SK-N-SH (cell line): ENCODE measurements at regions not wholly inside any gene's neighbourhood (a gene's known extent, or its start where the extent isn't known, plus 50 kb on each side); places are given as distances from the start of the nearest gene placed in this dataset.

Source experiments
- CTCF ChIA-PET: fragments of 300-600, 350-600 bp; formaldehyde crosslinking; extraction: SDS; loops from one replicate; lab custom pipeline; 2021; lab: Yijun Ruan, JAX
- POLR2A ChIA-PET: fragments of 350-600 bp; sonication (Branson Sonifier 250); formaldehyde crosslinking; extraction: SDS; loops from one replicate; lab custom pipeline; 2020; ENCODE audit warnings: antibody characterized with exemption, inconsistent platforms; lab: Yijun Ruan, JAX
- DNase-seq: peaks from one replicate; pipeline ENCODE4 v3.0.0; 2012
- H2AFZ ChIP-seq: fragments of 200-600 bp; sonication (generic); 2 replicates; pipeline ENCODE4 v1.8.1; 2016; ENCODE audit warnings: antibody characterized with exemption, mild to moderate bottlenecking, low read depth
- H3F3A ChIP-seq: fragments of 200-600 bp; sonication (generic); replicated peaks from 2 replicates; pipeline ENCODE3; 2016; ENCODE audit warnings: antibody characterized with exemption, mild to moderate bottlenecking; ENCODE audit not compliant: insufficient read depth
- H3K27ac ChIP-seq, 2 experiments: fragments of 200-500 bp in 1 of 2; fragments of 200-600 bp in 1 of 2; sonication (Bioruptor generic) in 1 of 2; sonication (generic), shearing (Covaris generic) in 1 of 2; 2 replicates each; pipeline versions ENCODE4 v1.5.1 to v1.6.1; 2014 to 2016; ENCODE audit warnings: low read depth in 2 of 2, inconsistent platforms in 1 of 2, low read length in 1 of 2, mild to moderate bottlenecking in 1 of 2, mixed read lengths in 1 of 2
- H3K27me3 ChIP-seq: fragments of 200-600 bp; sonication (generic), shearing (Covaris generic); 2 replicates; pipeline ENCODE4 v1.6.1; 2016; ENCODE audit warnings: mixed run types; ENCODE audit not compliant: insufficient read depth
- H3K36me3 ChIP-seq, 2 experiments: fragments of 200-500 bp in 1 of 2; fragments of 200-600 bp in 1 of 2; sonication (Bioruptor generic) in 1 of 2; sonication (generic) in 1 of 2; replicated peaks in 1 of 2; 2 replicates each; pipeline versions ENCODE3 to v1.5.1; 2014 to 2016; ENCODE audit warnings: low read length in 1 of 2, mild to moderate bottlenecking in 1 of 2; ENCODE audit not compliant: insufficient read depth in 2 of 2, control insufficient read depth in 1 of 2
- H3K4me1 ChIP-seq, 2 experiments: fragments of 200-500 bp in 1 of 2; fragments of 200-600 bp in 1 of 2; sonication (Bioruptor generic) in 1 of 2; sonication (generic), shearing (Covaris generic) in 1 of 2; 2 replicates each; pipeline versions ENCODE4 v1.5.1 to v1.6.1; 2014 to 2016; ENCODE audit warnings: low read depth in 1 of 2, low read length in 1 of 2, mixed run types in 1 of 2; ENCODE audit not compliant: insufficient read depth in 2 of 2, control insufficient read depth in 1 of 2
- H3K4me2 ChIP-seq: fragments of 200-600 bp; sonication (generic), shearing (Covaris generic); 2 replicates; pipeline ENCODE4 v1.6.1; 2017; ENCODE audit warnings: mixed run types
- H3K4me3 ChIP-seq, 2 experiments: fragments of 200-500 bp in 1 of 2; fragments of 200-600 bp in 1 of 2; sonication (Bioruptor generic) in 1 of 2; sonication (generic), shearing (Covaris generic) in 1 of 2; 2 replicates each; pipeline versions ENCODE4 v1.5.1 to v1.8.1; 2014 to 2016; ENCODE audit warnings: low read depth in 2 of 2, inconsistent platforms in 1 of 2, low read length in 1 of 2, mild to moderate bottlenecking in 1 of 2, mixed read lengths in 1 of 2, moderate library complexity in 1 of 2
- H3K79me2 ChIP-seq: fragments of 200-600 bp; sonication (generic); 2 replicates; pipeline ENCODE4 v1.8.1; 2017; ENCODE audit warnings: mild to moderate bottlenecking; ENCODE audit not compliant: insufficient read depth
- H3K9ac ChIP-seq: fragments of 200-600 bp; sonication (generic); 2 replicates; pipeline ENCODE4 v1.6.1; 2017; ENCODE audit warnings: mixed run types
- H3K9me2 ChIP-seq: fragments of 200-600 bp; sonication (generic); 2 replicates; pipeline ENCODE4 v1.6.1; 2017; ENCODE audit warnings: mixed run types
- H3K9me3 ChIP-seq: fragments of 200-600 bp; sonication (generic); 2 replicates; pipeline ENCODE4 v1.6.1; 2017; ENCODE audit warnings: mixed run types, mild to moderate bottlenecking, moderate library complexity
- H4K20me1 ChIP-seq: fragments of 200-600 bp; sonication (generic); 2 replicates; pipeline ENCODE4 v1.6.1; 2017; ENCODE audit warnings: mild to moderate bottlenecking, mixed run types; ENCODE audit not compliant: insufficient read depth
- ELF1 ChIP-seq: IDR thresholded peaks from 2 replicates; pipeline ENCODE4 v1.4.0; 2012
- EP300 ChIP-seq, 2 experiments: IDR thresholded peaks; 2 replicates each; pipeline versions ENCODE4 v1.4.0 to v1.6.1; 2012; ENCODE audit warnings: borderline replicate concordance in 1 of 2, low read depth in 1 of 2, low read length in 1 of 2
- EZH2phosphoT487 ChIP-seq: fragments of 200-600 bp; sonication (generic); IDR thresholded peaks from 2 replicates; pipeline ENCODE4 v1.6.1; 2017; ENCODE audit warnings: low read depth, mixed run types, mild to moderate bottlenecking, antibody characterized with exemption, moderate library complexity, borderline replicate concordance
- FOSL2 ChIP-seq: IDR thresholded peaks from 2 replicates; pipeline ENCODE4 v1.4.0; 2012; ENCODE audit warnings: low read depth, mild to moderate bottlenecking, moderate library complexity, borderline replicate concordance
- FOXM1 ChIP-seq: IDR thresholded peaks from 2 replicates; pipeline ENCODE4 v1.4.0; 2012; ENCODE audit warnings: low read depth, mild to moderate bottlenecking
- GATA2 ChIP-seq: sonication (generic); formaldehyde crosslinking; IDR thresholded peaks from 2 replicates; pipeline ENCODE4 v1.5.0; 2020; ENCODE audit warnings: mild to moderate bottlenecking, missing genetic modification reagents
- JUND ChIP-seq: IDR thresholded peaks from 2 replicates; pipeline ENCODE4 v1.4.0; 2012
- MXI1 ChIP-seq: IDR thresholded peaks from 2 replicates; pipeline ENCODE4 v1.6.1; 2012; ENCODE audit warnings: mild to moderate bottlenecking, low read depth, low read length, improper control_type of control experiment
- NFIC ChIP-seq: IDR thresholded peaks from 2 replicates; pipeline ENCODE4 v1.4.0; 2012; ENCODE audit warnings: borderline replicate concordance
- PBX3 ChIP-seq: IDR thresholded peaks from 2 replicates; pipeline ENCODE4; 2012
- POLR2AphosphoS5 ChIP-seq: IDR thresholded peaks from 2 replicates; pipeline ENCODE4 v1.6.1; 2012; ENCODE audit warnings: low read depth, low read length
- RAD21 ChIP-seq: IDR thresholded peaks from 2 replicates; pipeline ENCODE4 v1.6.1; 2012; ENCODE audit warnings: mild to moderate bottlenecking, low read length
- RFX5 ChIP-seq: IDR thresholded peaks from 2 replicates; pipeline ENCODE4 v1.6.1; 2012; ENCODE audit warnings: mild to moderate bottlenecking, improper control_type of control experiment, low read length
- TAF1 ChIP-seq: IDR thresholded peaks from 2 replicates; pipeline ENCODE4 v1.6.1; 2012; ENCODE audit warnings: low read depth, mild to moderate bottlenecking, low read length, moderate library complexity, borderline replicate concordance
- TCF12 ChIP-seq: IDR thresholded peaks from 2 replicates; pipeline ENCODE4 v1.4.0; 2012
- TEAD4 ChIP-seq: IDR thresholded peaks from 2 replicates; pipeline ENCODE4 v1.4.0; 2012; ENCODE audit warnings: mild to moderate bottlenecking, borderline replicate concordance; ENCODE audit not compliant: insufficient read depth
- USF2 ChIP-seq: fragments of 150-350 bp; IDR thresholded peaks from 2 replicates; pipeline ENCODE4 v1.6.1; 2017; ENCODE audit warnings: antibody characterized with exemption, low read length, low read depth, borderline replicate concordance
- YY1 ChIP-seq: IDR thresholded peaks from 2 replicates; pipeline ENCODE4 v1.4.0; 2012; ENCODE audit warnings: low read depth, mild to moderate bottlenecking
- ZBTB33 ChIP-seq: IDR thresholded peaks from 2 replicates; pipeline ENCODE4 v1.4.0; 2012; ENCODE audit warnings: low read depth, borderline replicate concordance
- WGBS: methylation state at CpG from one replicate; pipeline ENCODE4 v1.1.6; 2017; ENCODE audit warnings: low lambda C conversion rate; 5-methylcytosine and 5-hydroxymethylcytosine counted together

GRCh38 chr17:70310221-70310672 is 140.9 kb downstream of the KCNJ2 start:
- Histone ChIP-seq H2AFZ (no peak overlapping the region), H3K4me1 (no peaks in the 10 kb centered on the region; a peak in 1 of 4 replicates), H3K4me3 (no peak overlapping the region), H3K9me3 (no peaks in the 10 kb centered on the region), H3K9me2 (no peaks in the 10 kb centered on the region), H3K27me3 (no peaks in the 10 kb centered on the region), H3K36me3 (no peaks in the 10 kb centered on the region), H3K79me2 (no peaks in the 10 kb centered on the region), H4K20me1 (no peaks in the 10 kb centered on the region), H3K9ac (no peak overlapping the region), H3K27ac (no peak overlapping the region), H3F3A (no peaks in the 10 kb centered on the region), H3K4me2 (no peak overlapping the region)
- POLR2A ChIA-PET = no interaction called here
- DNase-seq = no peak
- TF ChIP-seq POLR2AphosphoS5 (no peak), ZBTB33 (no peak), ELF1 (no peak), TAF1 (no peak), EZH2phosphoT487 (no peak), FOSL2 (no peak), JUND (no peak), USF2 (no peak), FOXM1 (no peak), RAD21 (no peak), GATA2 (CRISPR knock-in tag) (no peak), RFX5 (no peak), NFIC (no peak)
- CTCF ChIA-PET = no interaction called here
- WGBS = 73% methylated on average over 4 of the region's 4 CpGs

GRCh38 chr17:70313086-70313852 is 143.9 kb downstream of the KCNJ2 start:
- CTCF ChIA-PET = interaction anchor here (1.6 kb wide), 1 partner anchor 145 kb away, joined by 5 read pairs; no protein-coding TSS in a partner anchor
- Histone ChIP-seq H3K4me1 (no peaks in the 10 kb centered on the region; a peak in 1 of 4 replicates), H3K27me3 (no peaks in the 10 kb centered on the region), H3K4me2 (peak overlapping the region; percentile 51; the same call in 1 of the 2 replicates), H3K27ac (peak overlapping the region in 1 of 2 experiments; percentile 36; a peak in 2 of 4 replicates), H3K79me2 (no peaks in the 10 kb centered on the region), H3K9ac (no peak overlapping the region), H3K36me3 (no peaks in the 10 kb centered on the region), H3K9me2 (no peaks in the 10 kb centered on the region), H4K20me1 (no peaks in the 10 kb centered on the region), H3K9me3 (no peaks in the 10 kb centered on the region), H3F3A (no peaks in the 10 kb centered on the region), H3K4me3 (no peak overlapping the region), H2AFZ (no peak overlapping the region)
- WGBS = 62% methylated on average over 11 of the region's 11 CpGs
- DNase-seq = no peak
- no peak for TF ChIP-seq YY1
- 0 out of 2 replicates have a peak, but pooled peaks have one; percentile 20 for TF ChIP-seq PBX3
- TF ChIP-seq MXI1 = no peak
- TF ChIP-seq TAF1 = no peak
- TF ChIP-seq RFX5 = no peak
- peak; percentile 48; the same call in 1 of the 2 replicates for TF ChIP-seq TCF12
- no peak for TF ChIP-seq EZH2phosphoT487
- no peak for TF ChIP-seq TEAD4
- no peak for TF ChIP-seq ELF1
- 0 out of 4 replicates have a peak, but pooled peaks of 1 of the 2 experiments have one; percentile 18 for TF ChIP-seq EP300 (IDR thresholded peaks at IDR 0.05; ENCODE audit: borderline replicate concordance in 1 of 2, low read depth in 1 of 2, low read length in 1 of 2)
- TF ChIP-seq GATA2 (CRISPR knock-in tag) = no peak
- peak; percentile 54; the same call in 1 of the 2 replicates for TF ChIP-seq FOSL2
- peak; percentile 45 for TF ChIP-seq JUND
- POLR2A ChIA-PET = no interaction called here
